GM21723 (cell line): ENCODE measurements at regions not wholly inside any gene's neighbourhood (a gene's known extent, or its start where the extent isn't known, plus 50 kb on each side); places are given as distances from the start of the nearest gene placed in this dataset.
"Not testable (repeated sequence)": the region's sequence is repeated elsewhere in the genome, so short reads cannot be mapped to it uniquely, and the experiment has no call there.

Source experiments
- ATAC-seq: cut with Tn5 transposase; IDR thresholded peaks from one replicate; pipeline ENCODE4 v1.9.1; 2021; ENCODE audit warnings: mild to moderate bottlenecking, moderate library complexity; ENCODE audit not compliant: unreplicated experiment

- ATAC-seq, result no peak
Measured at GRCh38 chr1:229710746-229711145, 84.7 kb downstream of the URB2 start.

DNA sequence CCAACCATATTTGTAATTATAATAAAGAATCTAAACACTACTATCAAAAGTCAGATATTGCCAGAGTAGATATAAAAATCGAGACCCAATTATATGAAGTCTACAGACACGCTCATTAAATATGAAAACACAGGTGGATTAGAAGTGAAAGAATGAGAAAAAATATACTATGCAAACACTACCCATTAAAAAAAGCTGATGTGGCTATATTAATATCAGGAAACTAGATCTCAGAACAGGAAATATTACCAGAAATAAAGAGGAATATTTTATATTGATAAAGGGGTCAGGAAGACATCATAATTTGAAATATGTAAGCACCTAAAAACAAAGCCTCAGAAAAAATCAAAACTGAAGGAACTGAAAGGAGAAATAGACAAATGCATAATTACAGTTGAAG lies 88.3 kb downstream of the URB2 start:
- ATAC-seq, result no peak

DNA sequence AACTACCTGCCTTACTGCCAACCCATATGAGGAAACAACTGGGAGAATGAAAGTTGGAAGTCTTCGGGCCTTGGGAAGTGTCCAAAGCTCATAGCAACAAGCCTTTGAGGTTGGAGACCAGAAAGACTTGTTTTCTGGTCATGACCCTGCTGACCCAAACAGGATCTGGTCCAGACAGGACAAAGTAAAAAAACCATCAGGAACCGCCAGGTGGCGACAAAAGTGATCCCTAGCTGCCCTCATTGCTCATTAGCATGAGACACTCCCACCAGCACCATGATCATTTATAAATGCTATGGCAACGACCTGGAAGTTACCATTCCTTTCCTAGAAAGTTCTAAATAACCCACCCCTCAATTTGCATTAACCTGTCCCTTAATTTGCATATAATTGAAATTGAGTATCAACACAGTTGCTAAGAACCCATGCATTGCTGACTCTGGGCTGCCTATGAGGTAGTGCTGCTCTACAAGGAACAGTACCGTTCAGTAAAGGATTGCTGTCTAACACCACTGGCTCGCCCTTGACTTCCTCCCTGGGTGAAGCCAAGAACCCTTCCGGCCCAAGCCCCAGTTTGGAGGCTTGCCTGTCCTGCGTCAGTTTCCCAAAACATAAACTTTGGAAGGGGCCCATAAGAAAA lies 89.0 kb downstream of the URB2 start:
- ATAC-seq, result peak; percentile 81

DNA sequence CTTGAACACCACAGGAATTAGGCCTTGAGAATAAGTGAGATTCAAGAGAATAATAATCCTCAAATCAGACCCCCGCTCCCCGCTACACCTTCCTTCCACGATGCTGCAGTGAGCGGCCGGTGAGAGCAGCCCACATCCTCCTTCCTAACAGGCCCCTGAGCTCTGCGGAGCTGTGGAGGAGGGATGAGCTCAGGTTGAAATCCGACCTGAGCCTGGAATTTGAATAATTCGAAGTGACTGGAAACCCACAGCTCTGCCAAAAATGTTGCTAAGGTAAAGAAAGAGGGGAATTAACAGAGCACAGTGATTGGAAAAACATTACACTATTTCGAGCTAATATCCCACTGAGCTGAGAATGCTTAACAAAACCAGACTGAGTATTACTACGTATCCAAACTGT lies 90.0 kb downstream of the URB2 start:
- no peak for ATAC-seq

- ATAC-seq, result no peak
Measured at GRCh38 chr1:229716704-229717103, 90.7 kb downstream of the URB2 start.

DNA sequence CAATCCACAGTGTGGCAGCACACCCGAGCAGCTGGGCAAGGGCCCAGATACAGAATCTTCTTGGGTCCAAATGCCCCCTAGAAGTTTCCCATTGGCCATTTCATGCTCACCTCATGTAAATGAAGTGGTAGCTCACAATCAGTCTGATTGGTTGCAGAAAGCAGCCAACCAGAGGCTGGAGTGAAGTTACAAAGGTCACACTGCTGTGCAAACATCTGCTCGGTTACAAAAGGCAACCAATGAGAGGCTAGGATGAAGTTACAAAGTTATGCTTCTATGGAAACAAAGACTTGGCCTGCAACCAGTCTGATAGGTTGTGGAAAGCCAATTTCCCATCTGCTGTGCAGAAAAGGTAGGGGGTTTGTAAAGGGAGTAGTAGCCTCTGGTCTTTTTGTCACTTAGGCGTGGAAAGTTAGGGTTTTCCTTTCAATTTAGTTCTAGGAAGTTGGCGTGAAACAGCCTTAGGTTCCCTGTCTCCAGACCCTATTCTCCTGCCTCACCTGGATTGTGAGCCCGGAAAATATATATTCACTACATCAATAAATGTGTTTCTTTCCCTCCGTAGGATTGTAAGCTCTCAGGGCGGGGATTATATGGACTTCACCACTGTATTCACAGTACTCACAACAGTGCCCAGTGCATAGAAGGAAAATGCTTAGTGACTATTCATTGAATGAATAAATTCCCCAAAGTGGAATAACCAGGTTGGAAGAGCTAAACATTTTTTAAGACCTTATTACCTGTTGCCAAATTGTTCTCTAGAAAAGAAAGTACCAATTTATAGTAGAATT lies 91.9 kb downstream of the URB2 start:
- ATAC-seq, result no peak

DNA sequence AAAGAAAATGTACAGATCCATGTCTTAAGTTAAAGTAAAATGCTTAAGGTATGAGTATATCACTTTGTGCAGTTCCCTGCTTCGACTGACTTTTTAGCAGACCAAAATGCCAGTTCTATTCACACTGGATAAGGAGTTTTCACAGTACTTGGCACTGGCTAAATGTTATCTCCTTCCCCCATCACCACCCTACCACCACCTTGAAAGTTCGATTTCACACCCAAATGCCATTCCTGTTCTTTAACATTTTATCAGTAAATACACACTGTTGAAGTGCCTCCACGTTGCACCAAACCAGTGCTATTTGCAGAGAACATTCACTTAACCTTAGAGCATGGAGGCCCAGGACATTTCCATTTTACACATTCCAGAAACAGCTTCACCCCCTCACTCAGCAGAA lies 100.0 kb downstream of the URB2 start:
- no peak for ATAC-seq

- ATAC-seq, result no peak
Measured at GRCh38 chr1:229729916-229730315, 103.9 kb downstream of the URB2 start.

GRCh38 chr1:229730573-229730972 lies 104.5 kb downstream of the URB2 start:
- ATAC-seq, result no peak

- ATAC-seq, result no peak
Measured at GRCh38 chr1:229732061-229732460, 106.0 kb downstream of the URB2 start.

- no peak for ATAC-seq
Measured at GRCh38 chr1:229736376-229736775, 110.3 kb downstream of the URB2 start.

- not testable (repeated sequence) for ATAC-seq
Measured at GRCh38 chr1:229742614-229743013, 116.6 kb downstream of the URB2 start.

DNA sequence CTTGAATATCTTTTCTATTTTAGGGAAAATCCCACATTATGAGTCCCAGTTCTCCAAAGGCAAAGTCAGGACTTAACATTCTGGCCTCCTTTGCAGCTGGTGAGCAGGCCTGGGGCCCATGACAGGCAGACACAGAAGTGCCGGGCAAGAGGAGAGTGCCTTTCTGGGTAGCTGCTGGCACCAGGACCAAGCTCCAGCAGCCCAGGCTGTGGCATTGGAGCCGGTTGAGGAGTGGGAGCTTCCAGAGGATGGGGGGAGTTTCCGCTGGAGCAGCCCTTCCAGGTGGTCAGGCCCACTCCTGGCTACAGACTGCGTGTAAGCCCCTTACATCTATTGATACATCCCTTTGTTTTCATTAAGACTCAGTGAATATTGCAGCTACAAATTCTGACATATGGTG lies 123.9 kb downstream of the URB2 start:
- no peak for ATAC-seq

GRCh38 chr1:229751610-229752009 lies 125.6 kb downstream of the URB2 start:
- ATAC-seq, result no peak

DNA sequence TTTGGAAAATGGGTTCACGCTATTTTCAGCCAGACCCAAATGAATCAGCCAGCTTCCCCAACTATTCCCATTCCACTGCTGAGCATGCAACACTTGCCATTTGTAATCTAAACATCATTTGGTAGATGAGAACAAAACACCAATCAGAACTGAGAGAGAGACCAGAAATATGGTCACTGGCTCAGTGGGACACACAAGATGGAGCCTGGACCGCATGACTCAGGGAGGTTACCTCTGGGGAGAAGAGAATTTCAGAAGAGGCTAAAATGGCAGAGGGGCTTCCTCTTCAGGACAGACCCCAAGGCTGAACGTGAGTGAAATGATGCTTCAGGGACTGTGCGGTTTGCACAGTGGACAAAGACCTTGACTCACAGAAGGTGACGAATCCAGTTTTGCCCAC lies 126.6 kb downstream of the URB2 start:
- ATAC-seq, result no peak

DNA sequence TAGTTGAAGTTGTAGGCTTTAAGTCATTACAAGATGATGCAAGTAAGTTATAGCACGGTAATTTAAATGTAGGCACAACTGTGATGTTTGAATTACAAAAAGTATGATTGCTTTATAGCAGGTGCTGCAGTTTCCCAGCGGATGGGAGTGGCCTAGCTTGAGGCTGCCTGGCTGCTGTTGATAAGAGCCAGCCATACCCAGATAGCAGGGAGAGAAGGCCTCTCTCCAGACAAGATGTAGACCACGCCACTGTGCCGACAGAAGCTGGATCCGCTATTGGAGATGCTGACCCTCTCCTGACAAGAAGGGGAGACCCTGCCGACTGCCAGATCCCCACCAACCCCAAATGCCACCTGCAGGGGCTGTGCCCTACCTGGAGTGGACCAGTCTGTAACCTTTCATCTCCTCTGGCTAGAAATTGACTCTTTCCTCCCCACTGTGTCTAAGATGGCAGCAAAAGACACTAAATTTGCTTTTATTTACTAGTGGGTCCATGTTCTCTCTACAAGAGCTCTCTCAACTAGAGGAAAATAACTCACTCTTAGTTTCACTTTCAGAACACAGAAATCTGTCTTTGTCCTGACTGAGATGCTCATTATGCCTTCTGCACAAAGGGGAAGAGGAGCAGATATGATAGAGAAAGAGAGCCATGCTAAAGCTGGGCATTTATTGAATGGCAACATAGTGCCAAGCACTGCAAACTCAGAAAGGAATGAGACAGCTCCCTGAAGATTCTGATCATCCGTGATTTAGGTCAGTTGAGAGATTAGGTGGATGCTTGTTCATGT lies 127.9 kb downstream of the URB2 start:
- ATAC-seq, result no peak

DNA sequence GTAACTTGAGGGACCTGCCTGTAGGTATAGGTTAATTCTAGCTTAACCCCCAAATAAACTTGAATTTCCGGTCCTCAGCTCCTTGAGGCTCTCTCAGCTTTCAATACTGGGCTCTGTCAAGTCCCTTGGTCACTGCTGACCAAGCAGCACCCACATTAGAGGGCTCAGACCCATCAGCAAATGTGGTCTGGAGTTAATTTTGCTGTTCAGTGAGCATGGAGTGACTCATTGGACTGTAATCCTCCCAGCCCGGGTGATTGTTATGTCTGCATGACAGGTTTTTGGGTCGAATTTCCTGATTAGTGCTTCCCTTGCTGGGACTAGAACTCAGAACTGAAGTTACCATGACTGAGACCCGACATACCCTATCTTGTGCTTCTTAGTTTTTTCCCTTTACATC lies 130.6 kb downstream of the URB2 start:
- ATAC-seq, result no peak

DNA sequence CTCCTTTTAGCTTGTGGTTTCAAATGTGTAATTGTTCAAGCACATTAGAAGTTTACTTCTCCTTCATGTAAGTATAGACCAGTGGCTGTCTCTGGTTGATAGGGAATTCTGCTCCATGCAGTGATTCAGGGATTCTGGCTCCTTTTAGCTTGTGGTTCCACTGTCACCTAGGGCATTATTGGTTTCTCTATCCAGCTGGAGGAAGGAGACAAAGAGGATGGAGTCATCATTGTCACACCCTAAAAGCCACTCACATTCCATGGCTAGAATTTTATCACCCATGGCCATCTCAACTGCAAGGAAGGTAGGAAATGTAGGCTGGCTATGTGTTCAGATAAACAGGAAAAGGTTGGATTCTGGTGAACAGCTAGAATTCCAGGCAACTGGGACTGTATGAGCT lies 131.2 kb downstream of the URB2 start:
- ATAC-seq, result no peak

DNA sequence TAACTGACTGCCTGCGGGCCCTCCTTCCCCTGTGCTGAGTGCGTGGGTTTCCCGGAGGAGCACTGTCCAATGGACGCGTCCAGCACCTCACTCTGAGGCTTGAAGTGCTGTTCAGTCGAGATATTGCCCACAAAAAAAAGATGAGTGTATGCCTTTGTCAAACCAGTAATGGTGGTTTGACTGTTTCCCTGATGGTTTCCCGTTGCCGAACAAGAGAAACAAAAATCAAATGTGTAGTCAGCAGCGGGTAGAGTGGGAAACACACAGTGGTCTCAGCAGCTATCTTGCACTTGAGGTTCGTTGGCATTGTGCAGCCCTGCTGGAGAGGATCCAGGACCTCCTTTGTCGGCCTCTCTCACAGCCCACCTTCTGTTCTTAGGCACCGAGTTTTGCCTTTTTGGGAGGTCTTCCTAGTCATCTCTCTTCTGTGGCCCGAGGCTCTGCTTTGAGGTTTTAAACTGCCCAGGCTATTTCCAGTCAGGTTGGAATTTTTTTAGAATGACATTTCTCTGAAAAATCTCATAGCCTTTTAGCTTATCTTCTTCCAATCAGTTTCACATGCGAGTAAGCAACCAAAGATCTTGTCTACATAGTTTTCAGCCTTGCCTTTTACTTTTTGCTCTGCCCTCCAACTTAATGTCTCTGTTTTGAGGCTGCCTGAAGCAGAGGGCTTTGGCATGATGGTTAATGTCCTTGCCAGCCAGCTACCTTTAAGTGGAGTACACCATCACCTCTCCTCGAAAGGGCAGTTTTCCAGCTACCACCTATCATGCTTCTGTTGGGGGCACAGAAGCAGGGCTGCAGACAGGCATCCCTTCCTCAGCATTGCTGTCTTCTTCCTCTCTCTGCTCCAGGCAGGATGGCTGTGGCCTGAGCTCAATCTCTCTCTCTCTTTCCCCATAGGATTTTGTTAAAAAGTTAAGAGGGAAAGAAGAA lies 132.3 kb downstream of the URB2 start:
- no peak for ATAC-seq

DNA sequence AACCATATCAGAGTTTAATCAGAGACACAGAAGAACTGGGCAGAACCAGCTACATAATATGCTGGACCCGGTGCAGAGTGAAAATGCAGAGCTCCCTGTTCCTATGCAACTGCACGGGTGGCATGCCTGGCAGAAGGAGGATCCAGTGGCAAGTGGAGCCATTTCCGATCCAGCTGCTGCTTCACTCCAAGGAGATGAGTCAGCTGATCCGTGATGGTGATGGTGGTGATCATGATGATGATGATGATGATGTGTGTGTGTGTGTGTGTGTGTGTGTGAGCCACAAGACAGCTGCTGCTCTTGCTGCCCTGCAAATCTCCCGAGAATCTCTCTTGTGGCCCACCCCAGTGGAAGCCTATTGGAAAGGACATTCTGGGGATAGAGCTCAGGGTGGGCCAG lies 133.0 kb downstream of the URB2 start:
- ATAC-seq, result no peak

- ATAC-seq, result no peak
Measured at GRCh38 chr1:229759586-229759985, 133.5 kb downstream of the URB2 start.
